ENCODE measurements at regions not wholly inside any gene's neighbourhood (a gene's known extent, or its start where the extent isn't known, plus 50 kb on each side); places are given as distances from the start of the nearest gene placed in this dataset.

GRCh38 chr2:34379586-34379985 lies 780.5 kb upstream of the FAM98A start:
- H3K36me3 ChIP-seq (ENCODE audit: control insufficient read depth in 3 of 3, insufficient read depth in 2 of 3, low read depth in 1 of 3, low read length in 3 of 3), result no peaks in the 10 kb centered on the region
- no peak overlapping the region for H3K4me3 ChIP-seq (ENCODE audit: low read depth in 1 of 3, low read length in 3 of 3)
- WGBS, 3 donors, result 59 to 75% (median 61%) methylated on average over 2 of the region's 2 CpGs
- no peaks in the 10 kb centered on the region for H3K27me3 ChIP-seq (ENCODE audit: control insufficient read depth in 3 of 3, insufficient read depth in 3 of 3, low read length in 3 of 3)
- H3K4me1 ChIP-seq (ENCODE audit: control insufficient read depth in 3 of 3, insufficient read depth in 2 of 3, low read depth in 1 of 3, low read length in 2 of 3), result no peaks in the 10 kb centered on the region
- FAIRE-seq (no peak), DNase-seq (no peak)
- no peak overlapping the region for H3K27ac ChIP-seq (ENCODE audit: low read depth in 1 of 3, low read length in 2 of 3)
- no peaks in the 10 kb centered on the region for H3K9me3 ChIP-seq (ENCODE audit: control insufficient read depth in 2 of 2, insufficient read depth in 1 of 2, low read depth in 1 of 2, low read length in 1 of 2)

- DNase-seq, result no peak
- H3K27ac ChIP-seq (ENCODE audit: low read depth in 1 of 3, low read length in 2 of 3), result no peak overlapping the region
- no peaks in the 10 kb centered on the region for H3K36me3 ChIP-seq (ENCODE audit: control insufficient read depth in 3 of 3, insufficient read depth in 2 of 3, low read depth in 1 of 3, low read length in 3 of 3)
- no peak overlapping the region for H3K4me3 ChIP-seq (ENCODE audit: low read depth in 1 of 3, low read length in 3 of 3)
- no peaks in the 10 kb centered on the region for H3K4me1 ChIP-seq (ENCODE audit: control insufficient read depth in 3 of 3, insufficient read depth in 2 of 3, low read depth in 1 of 3, low read length in 2 of 3)
- H3K27me3 ChIP-seq (ENCODE audit: control insufficient read depth in 3 of 3, insufficient read depth in 3 of 3, low read length in 3 of 3), result no peaks in the 10 kb centered on the region
- WGBS, 3 donors, result 25 to 55% (median 37%) methylated on average over 4 of the region's 4 CpGs
- no peaks in the 10 kb centered on the region for H3K9me3 ChIP-seq (ENCODE audit: control insufficient read depth in 2 of 2, insufficient read depth in 1 of 2, low read depth in 1 of 2, low read length in 1 of 2)
- FAIRE-seq, result no peak
Observed at GRCh38 chr2:34373586-34374233, 774.6 kb upstream of the FAM98A start.

- no peak overlapping the region for H3K4me3 ChIP-seq (ENCODE audit: low read depth in 1 of 3, low read length in 3 of 3)
- DNase-seq (no peak), FAIRE-seq (no peak)
- H3K36me3 ChIP-seq (ENCODE audit: control insufficient read depth in 3 of 3, insufficient read depth in 2 of 3, low read depth in 1 of 3, low read length in 3 of 3), result no peaks in the 10 kb centered on the region
- 48 to 71% (median 69%) methylated on average over 2 of the region's 2 CpGs for WGBS, 3 donors
- no peak overlapping the region for H3K27ac ChIP-seq (ENCODE audit: low read depth in 1 of 3, low read length in 2 of 3)
- H3K4me1 ChIP-seq (ENCODE audit: control insufficient read depth in 3 of 3, insufficient read depth in 2 of 3, low read depth in 1 of 3, low read length in 2 of 3), result no peaks in the 10 kb centered on the region
- no peaks in the 10 kb centered on the region for H3K27me3 ChIP-seq (ENCODE audit: control insufficient read depth in 3 of 3, insufficient read depth in 3 of 3, low read length in 3 of 3)
- no peaks in the 10 kb centered on the region for H3K9me3 ChIP-seq (ENCODE audit: control insufficient read depth in 2 of 2, insufficient read depth in 1 of 2, low read depth in 1 of 2, low read length in 1 of 2)
Observed at GRCh38 chr2:34372967-34373366, 773.9 kb upstream of the FAM98A start.

GRCh38 chr2:34371711-34372110 lies 772.6 kb upstream of the FAM98A start:
- 68 to 93% (median 89%) methylated on average over 3 of the region's 3 CpGs for WGBS, 3 donors
- no peak for FAIRE-seq
- DNase-seq, result no peak
- H3K27ac ChIP-seq (ENCODE audit: low read depth in 1 of 3, low read length in 2 of 3), result no peak overlapping the region
- no peaks in the 10 kb centered on the region for H3K4me1 ChIP-seq (ENCODE audit: control insufficient read depth in 3 of 3, insufficient read depth in 2 of 3, low read depth in 1 of 3, low read length in 2 of 3)
- no peaks in the 10 kb centered on the region for H3K9me3 ChIP-seq (ENCODE audit: control insufficient read depth in 2 of 2, insufficient read depth in 1 of 2, low read depth in 1 of 2, low read length in 1 of 2)
- no peaks in the 10 kb centered on the region for H3K27me3 ChIP-seq (ENCODE audit: control insufficient read depth in 3 of 3, insufficient read depth in 3 of 3, low read length in 3 of 3)
- H3K4me3 ChIP-seq (ENCODE audit: low read depth in 1 of 3, low read length in 3 of 3), result no peak overlapping the region
- H3K36me3 ChIP-seq (ENCODE audit: control insufficient read depth in 3 of 3, insufficient read depth in 2 of 3, low read depth in 1 of 3, low read length in 3 of 3), result no peaks in the 10 kb centered on the region

- H3K4me1 ChIP-seq (ENCODE audit: control insufficient read depth in 3 of 3, insufficient read depth in 2 of 3, low read depth in 1 of 3, low read length in 2 of 3), result no peaks in the 10 kb centered on the region
- no peak overlapping the region for H3K4me3 ChIP-seq (ENCODE audit: low read depth in 1 of 3, low read length in 3 of 3)
- DNase-seq, result no peak
- H3K36me3 ChIP-seq (ENCODE audit: control insufficient read depth in 3 of 3, insufficient read depth in 2 of 3, low read depth in 1 of 3, low read length in 3 of 3), result no peaks in the 10 kb centered on the region
- no peaks in the 10 kb centered on the region for H3K9me3 ChIP-seq (ENCODE audit: control insufficient read depth in 2 of 2, insufficient read depth in 1 of 2, low read depth in 1 of 2, low read length in 1 of 2)
- FAIRE-seq, result no peak
- H3K27ac ChIP-seq (ENCODE audit: low read depth in 1 of 3, low read length in 2 of 3), result no peak overlapping the region
- WGBS, 3 donors, result 61 to 92% (median 63%) methylated on average over 1 of the region's 1 CpG
- no peaks in the 10 kb centered on the region for H3K27me3 ChIP-seq (ENCODE audit: control insufficient read depth in 3 of 3, insufficient read depth in 3 of 3, low read length in 3 of 3)
Observed at GRCh38 chr2:34368304-34368703, 769.2 kb upstream of the FAM98A start.

- DNase-seq (peak in 1 of 2 donors; percentile 48), FAIRE-seq (no peak)
- H3K4me3 ChIP-seq (ENCODE audit: low read depth in 1 of 3, low read length in 3 of 3), result no peak overlapping the region
- H3K9me3 ChIP-seq (ENCODE audit: control insufficient read depth in 2 of 2, insufficient read depth in 1 of 2, low read depth in 1 of 2, low read length in 1 of 2), result no peaks in the 10 kb centered on the region
- WGBS, 3 donors, result 19 to 34% (median 22%) methylated on average over 3 of the region's 3 CpGs
- no peaks in the 10 kb centered on the region for H3K36me3 ChIP-seq (ENCODE audit: control insufficient read depth in 3 of 3, insufficient read depth in 2 of 3, low read depth in 1 of 3, low read length in 3 of 3)
- H3K27ac ChIP-seq (ENCODE audit: low read depth in 1 of 3, low read length in 2 of 3), result no peak overlapping the region
- H3K27me3 ChIP-seq (ENCODE audit: control insufficient read depth in 3 of 3, insufficient read depth in 3 of 3, low read length in 3 of 3), result no peaks in the 10 kb centered on the region
- H3K4me1 ChIP-seq (ENCODE audit: control insufficient read depth in 3 of 3, insufficient read depth in 2 of 3, low read depth in 1 of 3, low read length in 2 of 3), result no peaks in the 10 kb centered on the region
Observed at GRCh38 chr2:34365932-34366331, 766.8 kb upstream of the FAM98A start.

- H3K27me3 ChIP-seq (ENCODE audit: control insufficient read depth in 3 of 3, insufficient read depth in 3 of 3, low read length in 3 of 3), result no peaks in the 10 kb centered on the region
- no peaks in the 10 kb centered on the region for H3K9me3 ChIP-seq (ENCODE audit: control insufficient read depth in 2 of 2, insufficient read depth in 1 of 2, low read depth in 1 of 2, low read length in 1 of 2)
- no peak overlapping the region for H3K27ac ChIP-seq (ENCODE audit: low read depth in 1 of 3, low read length in 2 of 3)
- FAIRE-seq (no peak), DNase-seq (no peak)
- no peak overlapping the region for H3K4me3 ChIP-seq (ENCODE audit: low read depth in 1 of 3, low read length in 3 of 3)
- H3K4me1 ChIP-seq (ENCODE audit: control insufficient read depth in 3 of 3, insufficient read depth in 2 of 3, low read depth in 1 of 3, low read length in 2 of 3), result no peaks in the 10 kb centered on the region
- WGBS, 3 donors, result 62 to 69% (median 67%) methylated on average over 2 of the region's 2 CpGs
- no peaks in the 10 kb centered on the region for H3K36me3 ChIP-seq (ENCODE audit: control insufficient read depth in 3 of 3, insufficient read depth in 2 of 3, low read depth in 1 of 3, low read length in 3 of 3)
Observed at GRCh38 chr2:34365512-34365911, 766.4 kb upstream of the FAM98A start.

GRCh38 chr2:34353509-34354113 lies 754.5 kb upstream of the FAM98A start:
- DNase-seq (peak in 1 of 2 donors; percentile 1), FAIRE-seq (no peak)
- peaks cover 0 to 1% of the 10 kb centered on the region in 2 donors for H3K9me3 ChIP-seq (ENCODE audit: control insufficient read depth in 2 of 2, insufficient read depth in 1 of 2, low read depth in 1 of 2, low read length in 1 of 2)
- no peaks in the 10 kb centered on the region for H3K4me1 ChIP-seq (ENCODE audit: control insufficient read depth in 3 of 3, insufficient read depth in 2 of 3, low read depth in 1 of 3, low read length in 2 of 3)
- H3K36me3 ChIP-seq (ENCODE audit: control insufficient read depth in 3 of 3, insufficient read depth in 2 of 3, low read depth in 1 of 3, low read length in 3 of 3), result no peaks in the 10 kb centered on the region
- 9 to 25% (median 19%) methylated on average over 2 of the region's 2 CpGs for WGBS, 3 donors
- H3K4me3 ChIP-seq (ENCODE audit: low read depth in 1 of 3, low read length in 3 of 3), result no peak overlapping the region
- H3K27ac ChIP-seq (ENCODE audit: low read depth in 1 of 3, low read length in 2 of 3), result no peak overlapping the region
- no peaks in the 10 kb centered on the region for H3K27me3 ChIP-seq (ENCODE audit: control insufficient read depth in 3 of 3, insufficient read depth in 3 of 3, low read length in 3 of 3)

GRCh38 chr2:34349527-34349926 lies 750.4 kb upstream of the FAM98A start:
- H3K9me3 ChIP-seq (ENCODE audit: control insufficient read depth in 2 of 2, insufficient read depth in 1 of 2, low read depth in 1 of 2, low read length in 1 of 2), result no peaks in the 10 kb centered on the region
- no peaks in the 10 kb centered on the region for H3K27me3 ChIP-seq (ENCODE audit: control insufficient read depth in 3 of 3, insufficient read depth in 3 of 3, low read length in 3 of 3)
- FAIRE-seq, result no peak
- no peaks in the 10 kb centered on the region for H3K36me3 ChIP-seq (ENCODE audit: control insufficient read depth in 3 of 3, insufficient read depth in 2 of 3, low read depth in 1 of 3, low read length in 3 of 3)
- H3K4me1 ChIP-seq (ENCODE audit: control insufficient read depth in 3 of 3, insufficient read depth in 2 of 3, low read depth in 1 of 3, low read length in 2 of 3), result no peaks in the 10 kb centered on the region
- no peak overlapping the region for H3K4me3 ChIP-seq (ENCODE audit: low read depth in 1 of 3, low read length in 3 of 3)
- WGBS, 3 donors, result 74 to 93% (median 85%) methylated on average over 1 of the region's 1 CpG
- no peak for DNase-seq
- H3K27ac ChIP-seq (ENCODE audit: low read depth in 1 of 3, low read length in 2 of 3), result no peak overlapping the region

Measured in small intestine (tissue), 7 donors.